ENCODE measurements at regions not wholly inside any gene's neighbourhood (a gene's known extent, or its start where the extent isn't known, plus 50 kb on each side); places are given as distances from the start of the nearest gene placed in this dataset.

- DNase-seq, result no peak
- no peak overlapping the region for H3K4me3 ChIP-seq (ENCODE audit: low read depth, low read length)
- H3K36me3 ChIP-seq (replicated peaks), result no peaks in the 10 kb centered on the region
- H3K27me3 ChIP-seq (replicated peaks), result no peaks in the 10 kb centered on the region
- no peak overlapping the region for H3K27ac ChIP-seq
- in situ Hi-C loops (cut with HindIII; ENCODE audit: low pct_ligation_motif_present, low sequenced_read_pairs), result no loop called here
- no peak for TF ChIP-seq CTCF (IDR thresholded peaks at IDR 0.05; ENCODE audit: low read depth, low read length, missing control alignments)
Measured at GRCh38 chrX:6456196-6456595, 78.7 kb downstream of the VCX3A start.

GRCh38 chrX:6449946-6450345 is 85.0 kb downstream of the VCX3A start:
- Histone ChIP-seq H3K27me3 (replicated peaks) (no peaks in the 10 kb centered on the region), H3K36me3 (replicated peaks) (no peaks in the 10 kb centered on the region), H3K27ac (no peak overlapping the region), H3K4me3 (ENCODE audit: low read depth, low read length) (no peak overlapping the region)
- TF ChIP-seq CTCF (IDR thresholded peaks at IDR 0.05; ENCODE audit: low read depth, low read length, missing control alignments), result no peak
- in situ Hi-C loops (cut with HindIII; ENCODE audit: low pct_ligation_motif_present, low sequenced_read_pairs), result no loop called here
- no peak for DNase-seq

- in situ Hi-C loops (cut with HindIII; ENCODE audit: low pct_ligation_motif_present, low sequenced_read_pairs), result no loop called here
- Histone ChIP-seq H3K27ac (no peak overlapping the region), H3K4me3 (ENCODE audit: low read depth, low read length) (no peak overlapping the region), H3K27me3 (replicated peaks) (no peaks in the 10 kb centered on the region), H3K36me3 (replicated peaks) (no peaks in the 10 kb centered on the region)
- TF ChIP-seq CTCF (IDR thresholded peaks at IDR 0.05; ENCODE audit: low read depth, low read length, missing control alignments), result no peak
- DNase-seq, result peak; percentile 13
Measured at GRCh38 chrX:6448003-6448402, 86.9 kb downstream of the VCX3A start.

- Histone ChIP-seq H3K4me3 (ENCODE audit: low read depth, low read length) (no peak overlapping the region), H3K36me3 (replicated peaks) (no peaks in the 10 kb centered on the region), H3K27ac (no peak overlapping the region), H3K27me3 (replicated peaks) (no peaks in the 10 kb centered on the region)
- no peak for TF ChIP-seq CTCF (IDR thresholded peaks at IDR 0.05; ENCODE audit: low read depth, low read length, missing control alignments)
- in situ Hi-C loops (cut with HindIII; ENCODE audit: low pct_ligation_motif_present, low sequenced_read_pairs), result no loop called here
- no peak for DNase-seq
Measured at GRCh38 chrX:6446582-6446981, 88.3 kb downstream of the VCX3A start.

GRCh38 chrX:6440648-6441047 is 94.3 kb downstream of the VCX3A start:
- H3K36me3 ChIP-seq (replicated peaks), result no peaks in the 10 kb centered on the region
- in situ Hi-C loops (cut with HindIII; ENCODE audit: low pct_ligation_motif_present, low sequenced_read_pairs), result no loop called here

More at GRCh38 chrX:6440648-6441047, 94.3 kb downstream of the VCX3A start:
- no peak for TF ChIP-seq CTCF (IDR thresholded peaks at IDR 0.05; ENCODE audit: low read depth, low read length, missing control alignments)
- no peak overlapping the region for H3K4me3 ChIP-seq (ENCODE audit: low read depth, low read length)
- no peak for DNase-seq
- H3K27me3 ChIP-seq (replicated peaks), result no peaks in the 10 kb centered on the region
- no peak overlapping the region for H3K27ac ChIP-seq
